Parathyroid adenoma (tissue), 2 donors: ENCODE measurements at regions not wholly inside any gene's neighbourhood (a gene's known extent, or its start where the extent isn't known, plus 50 kb on each side); places are given as distances from the start of the nearest gene placed in this dataset.

Experiments
- H2AFZ ChIP-seq: fragments of 300-600 bp; sonication (generic); one replicate; pipeline ENCODE4 v1.7.0; 2017; ENCODE audit warnings: antibody characterized with exemption, mild to moderate bottlenecking
- H3K27ac ChIP-seq: fragments of 300-600 bp; sonication (generic); one replicate; pipeline ENCODE4 v1.7.0; 2017
- H3K27me3 ChIP-seq: fragments of 300-600 bp; sonication (generic); one replicate; pipeline ENCODE4 v1.7.0; 2017; ENCODE audit warnings: low read length; ENCODE audit not compliant: control insufficient read depth, insufficient read depth
- H3K36me3 ChIP-seq: fragments of 300-600 bp; sonication (generic); one replicate; pipeline ENCODE4 v1.7.0; 2017; ENCODE audit warnings: low read length; ENCODE audit not compliant: control insufficient read depth, insufficient read depth
- H3K4me1 ChIP-seq: fragments of 300-600 bp; sonication (generic); one replicate; pipeline ENCODE4 v1.7.0; 2017; ENCODE audit warnings: control low read depth
- H3K4me2 ChIP-seq: fragments of 300-600 bp; sonication (generic); one replicate; pipeline ENCODE4 v1.7.0; 2017; ENCODE audit warnings: low read length
- H3K4me3 ChIP-seq: fragments of 300-600 bp; sonication (generic); one replicate; pipeline ENCODE4 v1.7.0; 2017; ENCODE audit warnings: low read depth, low read length
- H3K79me2 ChIP-seq: fragments of 300-600 bp; sonication (generic); one replicate; pipeline ENCODE4 v1.7.0; 2017; ENCODE audit warnings: control low read depth
- H3K9ac ChIP-seq: fragments of 300-600 bp; sonication (generic); one replicate; pipeline ENCODE4 v1.7.0; 2017; ENCODE audit warnings: mild to moderate bottlenecking
- H3K9me3 ChIP-seq: fragments of 300-600 bp; sonication (generic); one replicate; pipeline ENCODE4 v1.7.0; 2017; ENCODE audit warnings: low read length; ENCODE audit not compliant: control insufficient read depth
- CTCF ChIP-seq: fragments of 300-600 bp; sonication (generic); IDR thresholded peaks from one replicate; pipeline ENCODE4 v1.7.0; 2017; ENCODE audit warnings: antibody characterized with exemption, mild to moderate bottlenecking
- donor health status: primary hyperparathyroidism.

DNA sequence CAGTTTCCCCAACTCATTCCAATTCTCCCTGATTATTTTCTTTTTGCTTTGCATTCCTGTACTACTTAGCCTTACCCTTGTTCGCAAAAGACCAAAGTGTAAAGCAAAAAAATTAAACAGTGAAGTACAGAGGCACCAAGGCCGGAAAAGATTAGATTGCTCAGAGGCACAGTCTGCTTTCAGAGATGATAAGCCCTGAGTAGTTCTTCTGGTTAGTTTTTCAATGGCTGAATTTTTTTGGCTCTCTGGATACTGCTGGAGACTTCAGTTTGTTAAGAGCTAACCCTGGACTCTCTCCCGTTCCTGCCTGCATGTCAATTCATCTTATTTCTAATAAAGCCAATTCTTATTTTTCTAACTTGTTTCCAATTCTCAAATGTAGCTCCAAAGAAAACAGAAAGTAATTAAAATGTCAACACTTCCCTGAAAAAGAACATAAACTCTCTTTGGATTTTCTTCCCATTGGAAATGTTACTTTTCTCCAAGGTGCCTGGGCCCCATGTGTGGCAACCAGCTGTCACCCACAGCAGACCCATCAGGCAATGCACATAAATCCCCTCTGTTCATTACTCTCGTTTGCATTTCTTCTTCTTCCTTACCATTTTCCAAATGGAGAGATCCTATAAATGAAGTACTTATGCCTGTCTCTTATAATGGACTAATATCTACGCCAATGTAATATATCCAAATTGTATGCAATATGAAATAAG, 142.8 kb downstream of the BTG1 start:
- Histone ChIP-seq H2AFZ (peak overlapping the region; percentile 56), H3K27me3 (no peaks in the 10 kb centered on the region), H3K27ac (peak overlapping the region; percentile 37), H3K4me2 (no peak overlapping the region), H3K4me1 (peaks cover 21% of the 10 kb centered on the region), H3K9me3 (no peaks in the 10 kb centered on the region), H3K4me3 (no peak overlapping the region), H3K79me2 (no peaks in the 10 kb centered on the region), H3K9ac (no peak overlapping the region), H3K36me3 (no peaks in the 10 kb centered on the region)
- no peak for TF ChIP-seq CTCF

- H3K9me3 ChIP-seq: no peaks in the 10 kb centered on the region
- peaks cover 21% of the 10 kb centered on the region for H3K4me1 ChIP-seq
- H3K4me3 ChIP-seq: no peak overlapping the region
- H3K79me2 ChIP-seq: no peaks in the 10 kb centered on the region
- H3K9ac ChIP-seq: no peak overlapping the region
- peak overlapping the region; percentile 56 for H2AFZ ChIP-seq
- H3K27me3 ChIP-seq: no peaks in the 10 kb centered on the region
- no peak overlapping the region for H3K4me2 ChIP-seq
- no peaks in the 10 kb centered on the region for H3K36me3 ChIP-seq
- H3K27ac ChIP-seq: peak overlapping the region; percentile 37
- no peak for TF ChIP-seq CTCF
These were observed 143.4 kb downstream of the BTG1 start for GRCh38 chr12:92002195-92002649.

GRCh38 chr12:92000597-92000996, 145.0 kb downstream of the BTG1 start:
- H3K36me3 ChIP-seq: no peaks in the 10 kb centered on the region
- TF ChIP-seq CTCF: no peak
- H3K4me2 ChIP-seq: no peak overlapping the region
- no peaks in the 10 kb centered on the region for H3K9me3 ChIP-seq
- H3K9ac ChIP-seq: no peak overlapping the region
- H2AFZ ChIP-seq: no peak overlapping the region
- H3K27ac ChIP-seq: no peak overlapping the region
- H3K27me3 ChIP-seq: no peaks in the 10 kb centered on the region
- H3K79me2 ChIP-seq: no peaks in the 10 kb centered on the region
- H3K4me1 ChIP-seq: peaks cover 21% of the 10 kb centered on the region
- no peak overlapping the region for H3K4me3 ChIP-seq

GRCh38 chr12:91999823-92000222, 145.8 kb downstream of the BTG1 start:
- no peak for TF ChIP-seq CTCF

DNA sequence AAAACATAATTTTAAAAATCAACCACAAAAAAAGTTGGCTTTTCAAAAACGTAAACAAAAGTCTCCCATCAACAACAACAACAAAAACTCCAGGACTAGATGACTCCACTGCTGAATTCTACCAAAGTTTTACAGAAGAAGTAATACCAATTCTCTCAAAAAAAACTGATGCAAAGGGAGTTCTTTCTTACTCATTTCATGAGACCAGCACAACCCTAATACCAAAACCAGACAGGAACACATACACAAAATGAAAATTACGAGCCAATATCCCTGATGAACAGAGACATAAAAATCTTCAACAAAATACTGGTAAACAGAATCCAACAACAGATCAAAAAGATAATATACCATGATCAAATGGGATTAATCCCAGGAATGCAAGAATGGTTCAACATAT, 147.3 kb downstream of the BTG1 start:
- no peaks in the 10 kb centered on the region for H3K36me3 ChIP-seq
- no peak overlapping the region for H3K9ac ChIP-seq
- H3K9me3 ChIP-seq: no peaks in the 10 kb centered on the region
- no peak overlapping the region for H2AFZ ChIP-seq
- no peaks in the 10 kb centered on the region for H3K79me2 ChIP-seq
- H3K27me3 ChIP-seq: no peaks in the 10 kb centered on the region
- no peak overlapping the region for H3K4me2 ChIP-seq
- no peak overlapping the region for H3K27ac ChIP-seq
- no peak overlapping the region for H3K4me3 ChIP-seq
- H3K4me1 ChIP-seq: peaks cover 9% of the 10 kb centered on the region
- no peak for TF ChIP-seq CTCF

More at GRCh38 chr12:91999823-92000222, 145.8 kb downstream of the BTG1 start:
- Histone ChIP-seq H3K9me3 (no peaks in the 10 kb centered on the region), H3K4me3 (no peak overlapping the region), H2AFZ (no peak overlapping the region), H3K27me3 (no peaks in the 10 kb centered on the region), H3K36me3 (no peaks in the 10 kb centered on the region), H3K27ac (no peak overlapping the region), H3K4me2 (no peak overlapping the region), H3K4me1 (peaks cover 15% of the 10 kb centered on the region), H3K9ac (no peak overlapping the region), H3K79me2 (no peaks in the 10 kb centered on the region)
